ENCODE measurements at regions not wholly inside any gene's neighbourhood (a gene's known extent, or its start where the extent isn't known, plus 50 kb on each side); places are given as distances from the start of the nearest gene placed in this dataset.

GRCh38 chr6:170223718-170224693 is 66.9 kb downstream of the DLL1 start:
- TF ChIP-seq CTCF (IDR thresholded peaks at IDR 0.05) (no peak), POLR2A (IDR thresholded peaks at IDR 0.05) (no peak)
- 82 to 85% (median 84%) methylated on average over 24 to 25 of the region's 25 CpGs for WGBS, 4 donors
- H3K27ac ChIP-seq = no peak overlapping the region
- ATAC-seq = no peak
- peaks cover 0 to 14% (median 6%) of the 10 kb centered on the region in 12 donors for H3K4me1 ChIP-seq
- H3K4me3 ChIP-seq = no peak overlapping the region
- intact Hi-C loops (cut with DNase I) = no loop called here
- no peaks in the 10 kb centered on the region for H3K36me3 ChIP-seq
- H3K27me3 ChIP-seq = no peaks in the 10 kb centered on the region
- peak in 2 of 5 donors; percentile 13 to 30 for DNase-seq
- H3K9me3 ChIP-seq = no peaks in the 10 kb centered on the region

GRCh38 chr6:170222498-170223471 is 68.1 kb downstream of the DLL1 start:
- Histone ChIP-seq H3K4me1 (peaks cover 0 to 14% (median 6%) of the 10 kb centered on the region in 12 donors), H3K27ac (peak overlapping the region in 1 of 12 donors; percentile 39), H3K4me3 (peak overlapping the region in 2 of 12 donors; percentile 12), H3K9me3 (no peaks in the 10 kb centered on the region), H3K36me3 (no peaks in the 10 kb centered on the region), H3K27me3 (no peaks in the 10 kb centered on the region)
- intact Hi-C loops (cut with DNase I) = no loop called here
- DNase-seq = peak in 1 of 5 donors; percentile 23
- ATAC-seq = peak in 2 of 4 donors; percentile 27 to 58
- TF ChIP-seq POLR2A (IDR thresholded peaks at IDR 0.05) = no peak
- TF ChIP-seq CTCF (IDR thresholded peaks at IDR 0.05) = no peak
- WGBS, 4 donors = 61 to 71% (median 67%) methylated on average over 27 to 32 of the region's 32 CpGs

- WGBS, 4 donors = 79 to 83% (median 81%) methylated on average over 28 to 29 of the region's 29 CpGs
- intact Hi-C loops (cut with DNase I) = no loop called here
- peak in 3 of 5 donors; percentile 2 to 23 (median 14) for DNase-seq
- Histone ChIP-seq H3K27me3 (no peaks in the 10 kb centered on the region), H3K27ac (no peak overlapping the region), H3K4me1 (peaks cover 0 to 14% (median 6%) of the 10 kb centered on the region in 12 donors), H3K4me3 (no peak overlapping the region), H3K9me3 (no peaks in the 10 kb centered on the region), H3K36me3 (no peaks in the 10 kb centered on the region)
- no peak for ATAC-seq
- no peak for TF ChIP-seq POLR2A (IDR thresholded peaks at IDR 0.05)
- no peak for TF ChIP-seq CTCF (IDR thresholded peaks at IDR 0.05)
These were observed 69.0 kb downstream of the DLL1 start for GRCh38 chr6:170221753-170222400.
